NCI-H2227 (cell line): ENCODE measurements at regions not wholly inside any gene's neighbourhood (a gene's known extent, or its start where the extent isn't known, plus 50 kb on each side); places are given as distances from the start of the nearest gene placed in this dataset.

Source experiments
- DNase-seq: peaks from one replicate; lab custom pipeline; 2025; ENCODE audit not compliant: unreplicated experiment; lab: John Stamatoyannopoulos, UW

DNA sequence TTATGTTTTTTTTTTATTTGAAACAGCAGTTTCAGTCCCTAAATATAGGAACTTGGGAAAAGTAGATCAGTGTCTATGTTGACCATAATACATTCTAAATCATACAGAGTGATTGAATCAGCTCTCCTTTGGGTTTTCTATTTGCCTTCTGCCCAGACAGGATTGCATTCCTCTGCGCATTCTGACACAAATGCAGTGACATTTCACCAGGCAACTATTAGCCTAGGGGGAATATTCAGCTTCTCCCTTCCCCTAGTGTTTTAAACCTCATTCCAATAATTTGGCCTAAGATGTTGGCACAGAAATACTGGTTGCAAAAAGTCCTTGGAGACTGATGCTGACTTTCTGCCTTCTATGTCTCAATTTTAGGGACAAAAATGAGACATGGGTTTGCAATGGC lies 172.8 kb downstream of the PTGER3 start:
- DNase-seq, result no peak

DNA sequence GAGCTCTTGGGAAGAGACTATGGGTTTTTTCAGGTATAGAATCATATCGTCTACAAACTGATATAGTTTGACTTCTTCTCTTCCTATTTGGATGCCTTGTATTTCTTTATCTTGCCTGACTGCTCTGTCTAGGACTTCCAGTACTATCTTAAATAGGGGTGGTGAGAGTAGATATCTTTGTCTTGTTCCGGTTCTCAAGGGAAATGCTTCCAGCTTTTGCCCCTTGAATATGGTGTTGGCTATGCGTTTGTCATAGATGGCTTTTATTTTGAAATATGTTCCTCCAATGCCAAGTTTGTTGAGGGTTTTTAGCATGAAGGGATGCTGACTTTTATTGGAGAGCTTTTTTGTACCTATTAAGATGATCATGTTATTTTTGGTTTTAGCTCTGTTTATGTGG lies 170.3 kb downstream of the PTGER3 start:
- DNase-seq, result no peak

DNA sequence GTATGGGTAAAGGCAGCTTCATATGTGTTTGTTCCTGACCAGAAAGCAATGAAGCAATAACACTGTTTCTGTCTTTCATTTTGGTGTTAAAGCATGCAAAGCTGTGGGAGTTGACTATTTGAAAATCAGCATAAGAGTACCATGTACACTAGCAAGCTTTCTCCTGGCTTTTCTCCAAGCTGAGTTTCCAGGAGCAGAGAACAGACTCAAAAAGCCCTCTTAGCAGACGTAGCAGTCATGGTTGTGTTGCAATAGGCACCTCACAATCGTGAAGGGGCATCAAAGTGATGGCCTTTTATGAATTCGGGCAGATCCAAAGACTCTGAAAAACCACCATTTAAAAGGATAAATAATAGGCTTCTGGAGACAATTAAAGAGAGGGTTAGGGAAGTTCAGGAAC lies 159.7 kb downstream of the PTGER3 start:
- DNase-seq, result no peak

DNA sequence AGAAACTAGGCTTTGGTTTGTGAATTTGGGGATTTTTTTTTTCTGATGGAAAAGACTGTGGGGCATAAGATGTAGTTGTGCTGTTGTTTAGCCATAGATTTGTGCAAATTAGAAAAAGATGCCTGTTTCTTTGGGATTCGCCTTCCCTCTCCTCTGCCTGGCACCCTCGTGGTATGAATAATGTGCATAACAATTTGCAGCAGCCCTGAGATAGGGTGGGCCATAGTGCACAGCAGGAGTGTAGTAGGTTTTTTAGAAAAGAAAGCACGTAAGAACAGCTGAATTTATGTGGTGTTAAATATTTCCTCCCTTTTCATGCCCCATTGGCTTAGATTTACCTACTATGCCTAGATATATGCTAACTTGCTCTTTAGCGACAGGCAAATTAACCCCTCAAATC lies 158.9 kb downstream of the PTGER3 start:
- DNase-seq, result no peak

DNA sequence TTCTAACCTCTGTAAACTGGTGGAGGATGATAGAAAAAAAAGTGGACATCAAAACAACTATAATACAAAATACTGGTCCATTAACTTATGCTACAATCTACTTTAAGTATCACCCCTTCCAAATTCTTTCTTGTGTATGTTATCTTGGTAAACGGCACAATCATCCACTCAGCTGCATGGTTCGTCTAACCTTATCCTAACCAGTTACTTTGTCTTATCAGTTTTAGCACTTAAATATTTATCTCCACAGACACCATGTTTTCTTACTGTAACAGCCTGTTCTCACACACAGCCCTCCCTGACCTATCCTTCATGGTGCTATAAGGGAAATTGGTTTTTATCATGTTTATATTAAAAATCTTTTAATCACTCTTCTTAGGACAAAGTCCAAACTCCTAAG lies 157.2 kb downstream of the PTGER3 start:
- no peak for DNase-seq

DNA sequence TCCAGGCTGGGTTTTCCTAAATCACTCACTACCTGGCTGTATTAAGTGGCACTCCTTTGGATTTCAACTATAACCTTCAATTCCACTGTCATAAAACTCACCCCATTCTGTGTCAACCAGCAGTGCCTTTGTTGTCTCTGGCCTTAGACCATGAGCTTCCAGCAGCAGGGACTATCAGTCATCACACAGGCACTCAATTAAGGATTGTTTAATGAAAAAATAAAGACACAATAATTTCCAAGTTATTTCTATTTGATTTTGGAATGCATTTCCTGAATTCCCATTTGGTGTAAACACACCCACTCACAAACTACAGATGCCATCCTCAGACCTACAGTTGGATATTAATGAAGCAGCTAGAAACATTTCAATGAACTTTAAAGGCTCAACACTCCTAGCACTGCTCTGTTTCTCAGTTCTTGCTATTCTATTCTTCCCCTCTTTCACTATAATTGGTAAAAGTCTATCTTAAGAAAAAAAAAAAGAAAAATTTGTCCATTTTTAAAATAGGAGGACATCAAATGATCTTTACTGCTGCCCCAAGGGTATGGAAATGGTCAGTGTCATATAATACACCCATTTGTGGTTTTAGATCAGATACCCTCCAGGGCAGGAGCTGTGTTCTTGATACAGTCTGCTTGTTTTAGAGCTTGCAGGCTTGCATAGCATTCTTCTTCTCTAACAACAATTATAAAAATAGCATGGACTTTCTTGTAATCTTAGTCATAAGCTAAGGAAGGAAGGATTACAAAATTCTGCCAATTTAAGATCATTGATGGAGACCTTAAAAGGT lies 156.4 kb downstream of the PTGER3 start:
- DNase-seq, result no peak

DNA sequence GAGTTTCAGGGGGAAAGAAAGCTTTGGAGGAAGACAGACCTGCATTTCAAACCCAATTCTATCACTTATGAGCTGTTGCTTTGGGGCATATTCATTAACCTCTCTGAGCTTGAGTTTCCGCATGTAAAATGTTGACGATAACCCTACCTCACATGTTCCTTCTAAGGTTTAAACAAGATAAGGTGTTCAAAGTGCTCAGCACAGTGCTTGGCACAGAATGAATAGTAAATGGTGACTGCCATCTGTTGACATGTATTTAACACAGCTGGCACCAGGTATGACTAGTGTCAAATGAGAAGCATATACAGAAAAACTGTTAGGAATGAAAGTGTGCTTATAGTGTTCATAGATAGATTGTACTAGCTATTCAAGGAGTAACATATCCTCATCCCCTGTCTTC lies 155.5 kb downstream of the PTGER3 start:
- no peak for DNase-seq

DNA sequence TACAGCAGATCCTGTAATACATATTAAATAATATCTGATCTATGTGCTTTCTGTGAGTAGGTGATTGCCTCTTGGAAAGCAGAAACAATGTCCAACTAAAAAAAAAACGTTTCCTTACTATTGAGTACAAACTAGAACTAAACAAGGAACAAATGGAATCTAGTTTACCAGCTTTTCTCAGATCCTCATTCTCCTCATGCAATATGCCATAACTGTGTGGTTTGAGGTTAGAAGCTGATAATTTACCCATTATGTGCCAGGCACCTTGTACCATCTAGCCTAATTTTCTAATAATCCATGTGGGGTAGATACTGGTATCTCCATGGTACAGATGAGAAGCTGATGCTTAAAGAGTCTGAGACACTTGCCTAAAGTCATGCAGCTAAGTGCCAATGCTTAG lies 154.7 kb downstream of the PTGER3 start:
- DNase-seq, result no peak

DNA sequence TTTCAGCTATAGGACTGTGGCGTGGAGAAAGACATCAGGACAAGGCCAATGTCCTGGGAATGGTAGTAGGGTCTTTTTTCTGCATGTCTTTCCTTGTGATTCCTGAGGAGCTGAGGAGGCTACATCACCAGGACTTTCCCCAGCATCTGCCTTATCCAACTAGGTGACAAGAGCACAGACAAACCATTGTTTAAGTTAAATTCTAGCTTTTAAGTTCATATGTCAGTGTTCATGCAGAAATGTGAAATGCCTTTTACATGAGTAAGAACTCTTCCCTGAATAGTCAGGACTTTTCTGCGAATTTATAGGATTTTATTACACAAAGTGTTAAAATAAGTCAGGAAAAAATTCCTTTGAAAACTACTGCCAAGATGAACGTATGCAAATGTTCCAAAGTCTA lies 154.2 kb downstream of the PTGER3 start:
- DNase-seq, result no peak

DNA sequence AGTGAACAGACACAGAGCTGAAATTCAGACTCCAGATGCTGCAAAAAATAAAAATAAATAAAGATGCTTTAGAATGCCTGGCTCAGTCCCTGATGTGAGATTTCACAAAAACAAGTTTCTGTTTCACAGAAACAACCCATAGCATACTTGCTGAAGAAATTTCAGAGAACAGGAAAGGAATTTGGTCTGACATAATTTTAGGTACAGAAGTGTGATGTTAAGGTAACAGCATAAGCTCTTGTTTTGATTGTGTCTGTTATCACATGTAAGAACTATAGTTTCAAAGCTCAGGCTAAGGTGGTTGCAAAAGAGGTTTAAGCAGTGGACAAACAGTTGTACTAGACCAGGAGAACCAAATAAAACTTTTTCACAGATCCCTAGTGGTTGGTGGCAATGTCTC lies 152.1 kb downstream of the PTGER3 start:
- no peak for DNase-seq

DNA sequence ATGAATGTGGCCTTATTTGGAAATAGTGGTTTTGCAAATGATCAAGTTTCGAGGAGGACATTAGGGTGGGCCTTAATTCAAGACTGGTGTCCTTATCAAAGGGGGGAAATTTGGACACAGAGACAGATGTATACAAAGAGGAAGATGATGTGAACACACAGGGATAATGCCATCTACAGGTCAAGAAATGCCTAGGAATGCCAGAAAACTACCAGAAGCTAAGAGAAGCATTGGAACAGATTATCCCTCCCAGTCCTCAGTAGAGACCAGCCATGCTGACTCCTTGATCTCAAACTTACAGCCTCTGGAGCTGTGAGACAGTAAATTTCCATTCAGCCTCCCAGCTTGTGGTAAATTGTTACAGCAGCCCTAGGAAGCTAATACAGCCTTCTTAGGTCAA lies 151.4 kb downstream of the PTGER3 start:
- DNase-seq, result no peak

DNA sequence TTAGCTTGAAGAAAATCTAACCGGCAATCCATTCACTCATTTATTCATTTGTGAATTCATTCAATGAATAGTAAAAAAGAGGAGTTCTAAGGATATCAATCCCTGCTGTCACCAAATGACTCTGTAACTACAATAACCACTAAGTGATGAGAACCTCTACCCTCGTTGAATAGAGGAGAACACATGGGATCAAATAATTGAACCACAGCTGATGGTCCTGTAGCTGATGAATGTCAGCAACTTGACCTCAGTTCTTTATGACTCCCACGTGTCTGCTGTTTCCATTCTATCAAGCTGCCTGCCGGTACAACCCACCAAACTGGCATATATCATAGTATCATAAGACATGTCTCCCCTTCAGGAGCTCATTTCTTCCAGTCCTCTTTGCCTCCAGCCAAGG lies 150.3 kb downstream of the PTGER3 start:
- DNase-seq, result no peak

DNA sequence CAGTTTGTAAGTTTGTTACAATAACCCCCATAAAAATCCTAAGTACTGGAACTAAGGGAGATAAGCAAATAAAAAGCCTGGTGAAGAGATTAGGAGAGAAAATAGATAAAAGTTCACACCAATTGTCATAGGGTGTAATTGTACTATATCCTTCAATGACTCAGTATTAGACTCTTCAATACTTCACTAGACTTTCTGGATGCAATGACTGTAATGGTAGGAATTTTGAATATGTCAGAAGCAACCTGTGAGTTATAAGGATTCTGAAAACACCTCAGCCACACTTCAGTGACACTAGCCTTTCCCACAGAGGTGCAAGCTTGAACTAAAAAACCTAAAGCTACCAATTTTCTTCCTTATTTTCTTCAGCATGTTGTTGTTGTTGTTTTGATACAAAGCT lies 147.9 kb downstream of the PTGER3 start:
- no peak for DNase-seq

DNA sequence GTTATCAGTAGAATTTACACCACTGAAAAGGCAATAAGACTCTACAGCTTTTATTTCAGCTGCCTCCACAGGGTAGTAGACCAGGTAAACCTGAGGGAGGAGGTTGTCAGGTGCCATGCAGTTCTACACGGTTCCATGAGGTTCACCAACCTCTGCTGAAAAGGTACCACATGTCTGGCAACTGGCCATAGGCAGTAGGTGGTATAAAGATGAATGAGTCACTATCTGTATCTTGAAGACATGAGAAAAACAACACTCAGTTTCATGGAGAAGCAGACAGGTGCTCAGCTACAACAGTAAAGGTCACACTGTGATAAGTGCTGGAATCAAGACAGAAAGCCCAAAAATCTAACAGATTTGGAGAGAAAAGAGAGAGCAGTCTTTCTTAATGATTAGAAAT lies 145.4 kb downstream of the PTGER3 start:
- DNase-seq, result no peak

DNA sequence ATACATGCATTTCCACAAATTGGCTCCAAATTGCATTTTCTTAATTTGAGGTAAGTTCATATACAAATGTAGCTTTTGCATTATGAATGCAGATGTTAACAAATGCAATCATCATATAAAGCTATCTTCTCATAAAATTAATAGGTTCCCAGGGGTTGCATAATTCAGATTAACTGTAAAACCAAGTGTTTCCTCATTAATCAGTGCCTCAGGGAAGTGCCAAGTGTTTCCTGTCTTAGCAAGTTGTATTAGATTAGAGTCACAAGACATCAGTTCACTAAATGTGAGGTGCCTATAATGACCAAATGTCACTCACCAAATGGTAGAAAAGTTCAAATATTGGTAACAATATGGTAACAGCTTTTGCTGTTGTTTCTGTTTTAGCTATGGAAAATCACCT lies 140.8 kb downstream of the PTGER3 start:
- no peak for DNase-seq

DNA sequence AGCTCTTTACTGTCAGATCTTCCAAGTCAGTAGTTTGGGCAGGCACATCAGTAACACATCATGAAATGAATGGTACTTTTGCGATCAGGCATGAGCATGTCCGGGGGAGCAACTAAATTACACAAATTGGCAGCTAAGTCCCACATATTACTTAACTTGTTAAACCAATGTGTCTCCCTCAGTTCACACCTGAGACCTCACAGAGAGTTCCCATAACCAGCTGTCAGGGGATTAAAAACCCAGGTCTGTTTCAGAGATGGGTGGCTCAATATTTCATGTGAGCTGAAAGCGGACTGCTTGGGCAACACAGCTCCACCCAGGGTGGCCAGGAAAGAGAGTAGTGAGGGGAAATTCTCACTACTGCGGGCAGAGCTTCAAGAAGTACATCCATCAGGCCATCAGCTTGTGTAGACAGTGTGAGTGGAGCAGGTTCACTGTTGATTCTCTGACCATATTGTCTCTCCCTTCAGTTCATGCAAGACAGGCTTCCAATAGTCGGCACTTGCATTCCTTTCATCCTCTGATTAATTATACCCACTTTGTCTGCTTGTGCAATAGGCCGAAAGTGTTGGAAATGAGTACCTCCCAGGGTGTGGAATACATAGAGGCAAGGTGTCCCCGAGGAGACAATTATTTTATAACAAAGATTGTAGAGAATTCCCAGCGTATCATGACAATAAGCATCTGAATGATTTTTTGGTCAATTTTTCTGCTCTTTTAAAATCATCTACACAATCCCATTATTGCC lies 139.9 kb downstream of the PTGER3 start:
- DNase-seq, result no peak

DNA sequence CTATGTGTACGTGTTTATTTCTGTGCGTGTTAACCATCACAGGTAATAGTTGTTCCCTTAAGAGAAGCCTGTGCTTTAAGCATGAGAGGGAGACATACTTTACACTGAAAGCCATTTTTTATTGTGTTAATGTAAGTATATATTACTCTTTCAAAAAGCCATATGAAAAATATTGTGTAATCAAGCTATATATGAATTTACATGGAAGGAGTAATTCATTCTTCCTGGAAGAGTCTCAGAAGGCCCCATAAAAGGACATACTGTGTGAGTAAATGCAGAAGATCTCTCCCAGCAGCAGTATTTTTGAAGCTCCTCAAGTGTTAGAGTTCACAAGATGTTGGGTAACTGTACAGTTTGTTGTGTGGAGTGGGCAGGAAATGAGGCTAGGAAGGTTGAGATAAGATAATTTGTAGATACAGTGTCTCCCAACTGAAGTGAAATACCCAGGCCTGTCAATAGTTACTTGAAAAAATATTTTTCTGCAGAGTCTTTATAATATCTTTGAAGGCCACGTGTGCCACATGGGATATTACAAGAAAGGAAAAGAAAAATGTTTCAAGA lies 138.3 kb downstream of the PTGER3 start:
- DNase-seq, result no peak

DNA sequence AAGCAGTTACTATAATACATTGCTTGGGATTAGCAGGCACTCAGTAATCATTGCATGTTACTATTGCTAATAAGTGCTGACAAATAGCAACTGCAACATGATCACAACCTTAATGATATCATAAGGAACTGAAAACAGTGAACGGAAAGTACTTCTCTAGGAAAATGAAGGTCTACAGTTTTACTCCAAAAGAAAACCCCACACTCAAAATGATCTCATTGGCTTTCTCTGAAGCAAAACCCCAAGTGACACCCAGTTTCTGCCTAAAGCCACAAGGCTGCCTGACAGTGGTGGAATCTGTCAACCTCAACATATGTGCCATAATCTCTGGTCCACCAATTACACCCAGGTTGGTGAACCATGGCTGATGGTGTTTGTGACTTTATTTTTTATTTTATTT lies 137.6 kb downstream of the PTGER3 start:
- no peak for DNase-seq

DNA sequence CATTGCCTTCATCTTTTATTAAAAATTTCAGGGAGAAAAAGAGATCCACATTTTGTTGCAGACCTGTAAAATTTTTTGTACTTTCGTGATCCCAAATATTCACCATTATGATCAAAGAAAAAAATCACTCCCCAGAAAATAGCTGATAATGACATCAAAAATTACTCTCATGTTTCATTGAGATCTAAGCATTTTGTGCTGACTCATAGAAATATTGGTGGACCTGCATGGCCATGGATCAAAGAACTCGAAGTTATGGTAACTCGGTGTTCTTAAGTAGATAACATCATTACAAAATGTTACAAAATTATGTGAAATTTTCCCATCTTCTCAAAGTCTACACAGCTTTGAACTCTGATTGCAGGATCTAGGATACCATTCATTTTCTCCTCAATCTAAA lies 135.8 kb downstream of the PTGER3 start:
- DNase-seq, result no peak

DNA sequence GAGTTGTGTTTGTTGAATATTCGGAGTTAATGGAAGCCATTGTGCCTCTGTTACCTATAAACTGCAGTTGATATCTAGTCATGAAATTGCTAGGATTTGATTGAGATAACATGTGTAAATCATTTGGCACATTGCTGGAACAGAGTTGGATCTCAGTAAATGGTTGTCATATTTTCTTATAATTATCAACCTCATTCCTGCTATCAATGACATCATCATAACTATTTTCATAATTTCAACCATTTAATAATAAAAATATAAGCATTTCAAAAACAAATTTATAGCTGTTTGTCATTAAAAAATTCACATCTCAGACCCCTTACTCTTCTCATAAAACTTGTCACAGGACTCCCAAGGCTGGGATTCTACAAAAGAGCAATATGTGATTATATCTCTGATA lies 133.4 kb downstream of the PTGER3 start:
- no peak for DNase-seq

DNA sequence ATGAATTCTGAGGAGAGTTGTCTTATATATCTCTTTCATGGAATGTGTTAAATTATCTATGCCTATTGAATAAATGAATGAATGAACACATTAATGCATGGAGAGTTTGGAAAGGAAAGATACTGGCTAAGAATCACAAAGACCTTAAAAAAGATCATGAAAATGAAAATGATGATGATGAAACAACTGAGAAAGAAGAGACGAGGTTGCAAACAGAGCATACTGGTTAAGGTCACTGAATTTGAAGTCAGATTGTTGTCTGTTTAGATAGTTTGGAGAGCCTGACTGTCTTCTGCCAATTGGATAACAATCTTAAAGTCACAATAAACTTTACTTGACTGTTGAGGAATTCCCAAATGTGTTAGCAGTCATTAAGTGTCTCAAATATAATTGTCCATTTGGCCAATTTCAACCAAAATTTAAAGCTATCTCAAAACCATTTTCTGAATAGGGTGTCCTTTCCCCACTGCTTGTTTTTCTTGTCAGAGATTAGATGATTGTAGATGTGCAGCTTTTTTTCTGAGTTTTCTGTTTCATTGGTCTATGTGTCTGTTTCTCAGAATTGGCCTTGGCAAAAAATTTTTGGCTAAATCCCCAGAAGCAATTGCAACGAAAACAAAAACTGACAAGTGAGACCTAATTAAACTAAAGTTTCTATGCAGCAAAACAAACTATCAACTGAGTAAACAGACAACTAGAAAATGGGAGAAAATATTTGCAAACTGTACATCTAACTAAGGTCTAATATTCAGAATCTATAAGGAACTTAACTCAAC lies 132.2 kb downstream of the PTGER3 start:
- DNase-seq, result no peak

DNA sequence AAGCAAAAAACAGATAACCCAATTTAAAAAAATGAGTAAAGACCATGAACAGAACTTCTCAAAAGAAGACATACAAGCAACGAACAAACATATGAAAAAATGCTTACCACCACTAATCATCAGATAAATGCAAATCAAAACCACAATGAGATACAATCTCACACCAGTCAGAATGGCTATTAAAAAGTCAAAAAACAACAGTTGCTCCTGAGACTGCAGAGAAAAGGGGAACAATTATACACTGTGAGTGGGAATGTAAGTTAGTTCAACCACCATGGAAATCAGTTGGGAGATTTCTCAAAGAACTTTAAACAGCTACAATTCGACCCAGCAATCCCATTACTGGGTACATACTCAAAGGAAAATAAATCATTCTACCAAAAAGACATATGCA lies 131.6 kb downstream of the PTGER3 start:
- no peak for DNase-seq
